ENCODE measurements at regions not wholly inside any gene's neighbourhood (a gene's known extent, or its start where the extent isn't known, plus 50 kb on each side); places are given as distances from the start of the nearest gene placed in this dataset.

DNA sequence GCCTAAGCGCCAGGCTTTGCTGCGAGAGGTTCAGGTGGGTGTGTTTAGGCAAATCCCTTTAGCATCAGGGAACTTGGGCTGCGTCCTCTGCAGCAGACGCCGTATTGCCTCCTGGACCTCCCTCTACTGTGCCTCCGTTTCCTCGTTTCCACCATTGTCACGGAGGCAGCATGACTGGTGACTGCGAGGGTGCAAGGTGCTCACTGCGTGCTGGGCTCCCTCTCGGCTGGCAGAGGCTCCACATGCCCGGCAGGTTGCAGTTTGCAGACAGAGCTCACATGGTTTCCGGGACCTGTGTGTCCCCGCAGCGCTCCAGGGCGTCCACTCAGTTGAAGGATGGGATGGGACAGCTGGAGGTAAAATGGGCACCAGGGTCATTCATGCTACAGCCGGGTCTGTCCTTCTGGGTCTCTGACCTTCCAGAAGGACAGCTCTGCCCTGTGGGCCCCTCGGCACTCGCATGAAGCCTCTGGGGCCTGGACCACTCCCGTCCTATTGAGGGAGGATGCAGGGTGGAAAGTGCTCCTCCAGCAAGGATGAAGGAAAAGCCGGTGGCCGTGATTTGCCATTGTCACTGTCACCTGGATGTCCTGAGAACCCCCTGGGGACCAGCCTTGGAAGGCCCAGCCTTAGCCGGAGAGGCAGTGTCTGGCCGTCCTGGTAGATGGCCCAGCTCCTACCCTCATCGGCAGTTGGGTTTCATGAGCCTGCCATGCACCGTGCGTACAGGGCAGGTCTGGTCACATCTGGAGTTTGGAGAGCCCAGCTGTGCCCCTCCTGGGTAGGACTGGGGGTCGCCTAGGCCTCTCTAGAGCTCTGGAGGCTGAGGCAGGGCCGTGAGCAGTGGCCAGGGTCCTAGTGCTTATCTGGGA, 146.5 kb downstream of the KIF26A start:
- peaks cover 33 to 43% of the 10 kb centered on the region in 2 donors for H3K4me1 ChIP-seq (ENCODE audit: control insufficient read depth in 2 of 2, insufficient read depth in 2 of 2, low read length in 2 of 2)
- no peaks in the 10 kb centered on the region for H3K9me3 ChIP-seq (ENCODE audit: control insufficient read depth in 2 of 2, low read length in 2 of 2)
- no peaks in the 10 kb centered on the region for H3K36me3 ChIP-seq (ENCODE audit: control insufficient read depth in 2 of 2, insufficient read depth in 2 of 2, low read length in 2 of 2)
- no peak overlapping the region for H3K4me3 ChIP-seq (ENCODE audit: low read length in 2 of 2)
- peak overlapping the region; percentile 96 to 98 for H3K27ac ChIP-seq (ENCODE audit: low read depth in 2 of 2, low read length in 2 of 2)
- H3K27me3 ChIP-seq (ENCODE audit: control insufficient read depth in 2 of 2, insufficient read depth in 2 of 2, low read length in 2 of 2) = no peaks in the 10 kb centered on the region
- peak overlapping the region in 1 of 2 donors; percentile 58 for H3K9ac ChIP-seq (ENCODE audit: low read depth in 1 of 2, low read length in 2 of 2)

GRCh38 chr14:104285508-104285840, 147.1 kb downstream of the KIF26A start:
- Histone ChIP-seq H3K27ac (ENCODE audit: low read depth in 2 of 2, low read length in 2 of 2) (no peak overlapping the region), H3K9ac (ENCODE audit: low read depth in 1 of 2, low read length in 2 of 2) (no peak overlapping the region), H3K27me3 (ENCODE audit: control insufficient read depth in 2 of 2, insufficient read depth in 2 of 2, low read length in 2 of 2) (no peaks in the 10 kb centered on the region), H3K9me3 (ENCODE audit: control insufficient read depth in 2 of 2, low read length in 2 of 2) (no peaks in the 10 kb centered on the region), H3K36me3 (ENCODE audit: control insufficient read depth in 2 of 2, insufficient read depth in 2 of 2, low read length in 2 of 2) (no peaks in the 10 kb centered on the region), H3K4me1 (ENCODE audit: control insufficient read depth in 2 of 2, insufficient read depth in 2 of 2, low read length in 2 of 2) (peaks cover 33 to 43% of the 10 kb centered on the region in 2 donors), H3K4me3 (ENCODE audit: low read length in 2 of 2) (no peak overlapping the region)

GRCh38 chr14:104286086-104286485, 147.7 kb downstream of the KIF26A start:
- H3K9ac ChIP-seq (ENCODE audit: low read depth in 1 of 2, low read length in 2 of 2) = no peak overlapping the region
- peaks cover 33 to 41% of the 10 kb centered on the region in 2 donors for H3K4me1 ChIP-seq (ENCODE audit: control insufficient read depth in 2 of 2, insufficient read depth in 2 of 2, low read length in 2 of 2)
- H3K27me3 ChIP-seq (ENCODE audit: control insufficient read depth in 2 of 2, insufficient read depth in 2 of 2, low read length in 2 of 2) = no peaks in the 10 kb centered on the region
- no peak overlapping the region for H3K4me3 ChIP-seq (ENCODE audit: low read length in 2 of 2)
- H3K9me3 ChIP-seq (ENCODE audit: control insufficient read depth in 2 of 2, low read length in 2 of 2) = no peaks in the 10 kb centered on the region
- H3K36me3 ChIP-seq (ENCODE audit: control insufficient read depth in 2 of 2, insufficient read depth in 2 of 2, low read length in 2 of 2) = no peaks in the 10 kb centered on the region
- H3K27ac ChIP-seq (ENCODE audit: low read depth in 2 of 2, low read length in 2 of 2) = no peak overlapping the region

GRCh38 chr14:104286496-104286895, 148.1 kb downstream of the KIF26A start:
- Histone ChIP-seq H3K36me3 (ENCODE audit: control insufficient read depth in 2 of 2, insufficient read depth in 2 of 2, low read length in 2 of 2) (no peaks in the 10 kb centered on the region), H3K4me1 (ENCODE audit: control insufficient read depth in 2 of 2, insufficient read depth in 2 of 2, low read length in 2 of 2) (peaks cover 31 to 38% of the 10 kb centered on the region in 2 donors), H3K27me3 (ENCODE audit: control insufficient read depth in 2 of 2, insufficient read depth in 2 of 2, low read length in 2 of 2) (no peaks in the 10 kb centered on the region), H3K9me3 (ENCODE audit: control insufficient read depth in 2 of 2, low read length in 2 of 2) (no peaks in the 10 kb centered on the region), H3K4me3 (ENCODE audit: low read length in 2 of 2) (no peak overlapping the region), H3K27ac (ENCODE audit: low read depth in 2 of 2, low read length in 2 of 2) (no peak overlapping the region), H3K9ac (ENCODE audit: low read depth in 1 of 2, low read length in 2 of 2) (no peak overlapping the region)

GRCh38 chr14:104287301-104288009, 149.1 kb downstream of the KIF26A start:
- H3K9ac ChIP-seq (ENCODE audit: low read depth in 1 of 2, low read length in 2 of 2) = no peak overlapping the region
- no peaks in the 10 kb centered on the region for H3K27me3 ChIP-seq (ENCODE audit: control insufficient read depth in 2 of 2, insufficient read depth in 2 of 2, low read length in 2 of 2)
- H3K9me3 ChIP-seq (ENCODE audit: control insufficient read depth in 2 of 2, low read length in 2 of 2) = no peaks in the 10 kb centered on the region
- peaks cover 24 to 32% of the 10 kb centered on the region in 2 donors for H3K4me1 ChIP-seq (ENCODE audit: control insufficient read depth in 2 of 2, insufficient read depth in 2 of 2, low read length in 2 of 2)
- H3K4me3 ChIP-seq (ENCODE audit: low read length in 2 of 2) = no peak overlapping the region
- no peak overlapping the region for H3K27ac ChIP-seq (ENCODE audit: low read depth in 2 of 2, low read length in 2 of 2)
- H3K36me3 ChIP-seq (ENCODE audit: control insufficient read depth in 2 of 2, insufficient read depth in 2 of 2, low read length in 2 of 2) = no peaks in the 10 kb centered on the region

DNA sequence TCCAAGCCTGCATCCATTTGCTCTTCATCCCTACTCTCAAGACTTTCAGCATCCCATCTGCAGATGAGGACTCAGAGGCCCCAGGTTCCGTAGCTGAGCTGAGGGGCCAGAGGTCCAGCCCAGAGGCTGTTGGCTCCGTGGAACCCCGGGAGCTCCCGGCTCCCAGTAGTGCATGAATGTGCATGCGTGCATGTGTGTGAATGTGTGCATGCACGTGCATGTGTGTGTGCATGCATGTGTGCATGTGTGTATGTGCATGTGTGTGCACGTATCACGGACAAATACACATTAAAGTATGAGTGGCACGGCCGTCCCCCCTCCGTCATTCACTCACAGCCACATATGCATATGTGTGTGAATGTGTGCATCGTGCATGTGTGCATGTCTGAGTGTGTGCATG, 149.9 kb downstream of the KIF26A start:
- peaks cover 16 to 24% of the 10 kb centered on the region in 2 donors for H3K4me1 ChIP-seq (ENCODE audit: control insufficient read depth in 2 of 2, insufficient read depth in 2 of 2, low read length in 2 of 2)
- no peak overlapping the region for H3K27ac ChIP-seq (ENCODE audit: low read depth in 2 of 2, low read length in 2 of 2)
- H3K27me3 ChIP-seq (ENCODE audit: control insufficient read depth in 2 of 2, insufficient read depth in 2 of 2, low read length in 2 of 2) = no peaks in the 10 kb centered on the region
- H3K9me3 ChIP-seq (ENCODE audit: control insufficient read depth in 2 of 2, low read length in 2 of 2) = no peaks in the 10 kb centered on the region
- H3K36me3 ChIP-seq (ENCODE audit: control insufficient read depth in 2 of 2, insufficient read depth in 2 of 2, low read length in 2 of 2) = no peaks in the 10 kb centered on the region
- H3K9ac ChIP-seq (ENCODE audit: low read depth in 1 of 2, low read length in 2 of 2) = no peak overlapping the region
- no peak overlapping the region for H3K4me3 ChIP-seq (ENCODE audit: low read length in 2 of 2)

DNA sequence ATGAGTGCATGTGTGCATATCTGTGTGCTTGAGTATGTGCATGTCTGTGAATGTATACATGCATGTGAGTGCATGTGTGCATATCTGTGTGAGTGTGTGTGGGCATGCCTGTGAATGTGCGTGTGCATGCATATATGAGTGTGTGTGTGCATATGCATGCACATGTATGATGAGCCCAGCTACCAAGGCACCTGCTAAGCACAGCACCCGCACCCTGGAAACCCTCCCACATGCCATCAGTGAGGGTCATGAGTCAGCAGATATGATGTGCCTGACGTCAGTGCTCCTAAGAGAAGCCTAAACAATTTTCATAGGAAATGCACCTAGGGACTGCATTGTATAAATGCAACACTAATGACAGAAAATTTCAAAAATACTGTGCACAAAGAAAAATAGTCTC, 151.1 kb downstream of the KIF26A start:
- H3K9ac ChIP-seq (ENCODE audit: low read depth in 1 of 2, low read length in 2 of 2) = no peak overlapping the region
- H3K36me3 ChIP-seq (ENCODE audit: control insufficient read depth in 2 of 2, insufficient read depth in 2 of 2, low read length in 2 of 2) = no peaks in the 10 kb centered on the region
- peaks cover 0 to 4% of the 10 kb centered on the region in 2 donors for H3K27me3 ChIP-seq (ENCODE audit: control insufficient read depth in 2 of 2, insufficient read depth in 2 of 2, low read length in 2 of 2)
- H3K4me3 ChIP-seq (ENCODE audit: low read length in 2 of 2) = no peak overlapping the region
- H3K4me1 ChIP-seq (ENCODE audit: control insufficient read depth in 2 of 2, insufficient read depth in 2 of 2, low read length in 2 of 2) = peaks cover 9 to 23% of the 10 kb centered on the region in 2 donors
- no peak overlapping the region for H3K27ac ChIP-seq (ENCODE audit: low read depth in 2 of 2, low read length in 2 of 2)
- no peaks in the 10 kb centered on the region for H3K9me3 ChIP-seq (ENCODE audit: control insufficient read depth in 2 of 2, low read length in 2 of 2)

- Histone ChIP-seq H3K27ac (ENCODE audit: low read depth in 2 of 2, low read length in 2 of 2) (no peak overlapping the region), H3K4me3 (ENCODE audit: low read length in 2 of 2) (no peak overlapping the region), H3K36me3 (ENCODE audit: control insufficient read depth in 2 of 2, insufficient read depth in 2 of 2, low read length in 2 of 2) (no peaks in the 10 kb centered on the region), H3K27me3 (ENCODE audit: control insufficient read depth in 2 of 2, insufficient read depth in 2 of 2, low read length in 2 of 2) (peaks cover 0 to 4% of the 10 kb centered on the region in 2 donors), H3K9me3 (ENCODE audit: control insufficient read depth in 2 of 2, low read length in 2 of 2) (no peaks in the 10 kb centered on the region), H3K9ac (ENCODE audit: low read depth in 1 of 2, low read length in 2 of 2) (no peak overlapping the region), H3K4me1 (ENCODE audit: control insufficient read depth in 2 of 2, insufficient read depth in 2 of 2, low read length in 2 of 2) (peaks cover 8 to 18% of the 10 kb centered on the region in 2 donors)
Measured at GRCh38 chr14:104290058-104290667, 151.8 kb downstream of the KIF26A start.

DNA sequence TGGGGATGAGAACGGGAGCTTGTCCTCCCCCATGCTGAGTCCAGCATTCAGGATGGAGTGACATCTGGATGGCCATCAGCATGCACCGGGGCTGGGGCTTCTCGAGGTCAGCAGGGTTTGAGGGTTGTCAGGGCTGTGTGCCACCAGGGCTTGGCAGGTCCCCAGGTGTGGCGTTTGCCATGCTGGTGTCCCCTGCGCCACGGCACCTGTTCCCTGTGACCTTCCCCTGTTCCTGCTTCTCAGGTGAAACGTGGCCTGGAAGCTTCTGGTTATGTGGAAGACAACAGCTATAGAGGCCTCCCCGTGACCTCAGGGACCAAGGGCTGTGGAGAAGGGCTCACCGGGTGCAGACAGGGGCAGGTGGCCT, 152.4 kb downstream of the KIF26A start:
- Histone ChIP-seq H3K36me3 (ENCODE audit: control insufficient read depth in 2 of 2, insufficient read depth in 2 of 2, low read length in 2 of 2) (no peaks in the 10 kb centered on the region), H3K9ac (ENCODE audit: low read depth in 1 of 2, low read length in 2 of 2) (no peak overlapping the region), H3K4me3 (ENCODE audit: low read length in 2 of 2) (no peak overlapping the region), H3K27me3 (ENCODE audit: control insufficient read depth in 2 of 2, insufficient read depth in 2 of 2, low read length in 2 of 2) (peaks cover 0 to 4% of the 10 kb centered on the region in 2 donors), H3K9me3 (ENCODE audit: control insufficient read depth in 2 of 2, low read length in 2 of 2) (no peaks in the 10 kb centered on the region), H3K4me1 (ENCODE audit: control insufficient read depth in 2 of 2, insufficient read depth in 2 of 2, low read length in 2 of 2) (peaks cover 8 to 17% of the 10 kb centered on the region in 2 donors), H3K27ac (ENCODE audit: low read depth in 2 of 2, low read length in 2 of 2) (no peak overlapping the region)
